ENCODE measurements at regions not wholly inside any gene's neighbourhood (a gene's known extent, or its start where the extent isn't known, plus 50 kb on each side); places are given as distances from the start of the nearest gene placed in this dataset.

DNA sequence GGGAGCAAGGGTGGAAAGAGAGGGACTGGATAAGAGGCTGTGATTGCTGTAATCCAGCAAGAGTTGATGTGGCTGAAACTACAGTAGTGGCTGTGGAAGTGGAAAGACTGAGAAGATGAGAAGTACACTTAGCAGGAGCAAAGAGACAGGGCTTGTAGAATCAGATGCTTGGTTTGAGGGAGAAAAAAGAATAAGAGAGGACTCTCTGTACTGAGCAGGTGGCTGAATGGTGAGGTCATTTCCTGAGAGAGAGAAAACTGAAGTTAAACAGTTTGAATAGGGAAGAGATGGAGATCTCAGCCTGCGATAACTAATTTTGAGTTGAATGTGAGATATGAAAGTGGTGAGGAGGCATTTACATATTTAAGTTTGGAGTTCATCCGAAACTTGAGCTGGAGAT, 95.8 kb upstream of the SLC25A36 start:
- Histone ChIP-seq H3K27ac (no peak overlapping the region), H3K79me2 (ENCODE audit: insufficient read depth, low read depth) (no peaks in the 10 kb centered on the region), H2AFZ (ENCODE audit: low read depth) (no peak overlapping the region), H3K36me3 (ENCODE audit: insufficient read depth) (no peaks in the 10 kb centered on the region), H3K4me2 (no peak overlapping the region), H3K27me3 (ENCODE audit: insufficient read depth, low read depth) (no peaks in the 10 kb centered on the region), H3K4me3 (IDR thresholded peaks at IDR 0.05; ENCODE audit: insufficient read depth, low read depth, low read length) (no peak overlapping the region), H3K9ac (no peak overlapping the region), H4K20me1 (ENCODE audit: insufficient read depth) (no peaks in the 10 kb centered on the region), H3K4me1 (ENCODE audit: low read depth, poor library complexity, severe bottlenecking) (peaks cover 10% of the 10 kb centered on the region)
- TF ChIP-seq, protein P1, sequence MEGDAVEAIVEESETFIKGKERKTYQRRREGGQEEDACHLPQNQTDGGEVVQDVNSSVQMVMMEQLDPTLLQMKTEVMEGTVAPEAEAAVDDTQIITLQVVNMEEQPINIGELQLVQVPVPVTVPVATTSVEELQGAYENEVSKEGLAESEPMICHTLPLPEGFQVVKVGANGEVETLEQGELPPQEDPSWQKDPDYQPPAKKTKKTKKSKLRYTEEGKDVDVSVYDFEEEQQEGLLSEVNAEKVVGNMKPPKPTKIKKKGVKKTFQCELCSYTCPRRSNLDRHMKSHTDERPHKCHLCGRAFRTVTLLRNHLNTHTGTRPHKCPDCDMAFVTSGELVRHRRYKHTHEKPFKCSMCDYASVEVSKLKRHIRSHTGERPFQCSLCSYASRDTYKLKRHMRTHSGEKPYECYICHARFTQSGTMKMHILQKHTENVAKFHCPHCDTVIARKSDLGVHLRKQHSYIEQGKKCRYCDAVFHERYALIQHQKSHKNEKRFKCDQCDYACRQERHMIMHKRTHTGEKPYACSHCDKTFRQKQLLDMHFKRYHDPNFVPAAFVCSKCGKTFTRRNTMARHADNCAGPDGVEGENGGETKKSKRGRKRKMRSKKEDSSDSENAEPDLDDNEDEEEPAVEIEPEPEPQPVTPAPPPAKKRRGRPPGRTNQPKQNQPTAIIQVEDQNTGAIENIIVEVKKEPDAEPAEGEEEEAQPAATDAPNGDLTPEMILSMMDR (conservative IDR thresholded peaks at IDR 0.05; ENCODE audit: low read depth, low read length) = no peak

DNA sequence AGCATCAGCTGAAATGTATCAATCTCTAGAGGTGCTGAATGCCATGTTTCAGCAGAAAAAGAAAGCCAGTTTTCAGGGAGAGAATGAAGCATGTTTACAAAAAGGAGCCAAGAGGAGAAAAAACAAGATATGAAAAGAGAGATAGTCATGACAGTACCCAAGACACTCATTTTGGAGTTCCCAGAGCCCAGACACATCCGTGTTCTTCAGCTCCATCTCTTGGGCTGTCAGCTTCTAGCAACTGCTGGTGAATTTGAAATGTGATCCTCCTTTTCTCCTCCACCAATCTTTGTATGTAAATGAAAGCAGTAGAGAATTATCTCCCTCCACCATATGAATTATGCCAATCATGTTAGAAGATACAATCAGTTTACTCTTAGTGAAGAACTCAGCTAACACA, 93.0 kb upstream of the SLC25A36 start:
- Histone ChIP-seq H3K27ac (no peak overlapping the region), H3K79me2 (ENCODE audit: insufficient read depth, low read depth) (no peaks in the 10 kb centered on the region), H3K9ac (no peak overlapping the region), H3K4me2 (no peak overlapping the region), H3K36me3 (ENCODE audit: insufficient read depth) (no peaks in the 10 kb centered on the region), H3K4me1 (ENCODE audit: low read depth, poor library complexity, severe bottlenecking) (peaks cover 10% of the 10 kb centered on the region), H4K20me1 (ENCODE audit: insufficient read depth) (no peaks in the 10 kb centered on the region), H2AFZ (ENCODE audit: low read depth) (no peak overlapping the region), H3K27me3 (ENCODE audit: insufficient read depth, low read depth) (no peaks in the 10 kb centered on the region), H3K4me3 (IDR thresholded peaks at IDR 0.05; ENCODE audit: insufficient read depth, low read depth, low read length) (no peak overlapping the region)
- TF ChIP-seq, protein P1 (conservative IDR thresholded peaks at IDR 0.05; ENCODE audit: low read depth, low read length) = no peak

DNA sequence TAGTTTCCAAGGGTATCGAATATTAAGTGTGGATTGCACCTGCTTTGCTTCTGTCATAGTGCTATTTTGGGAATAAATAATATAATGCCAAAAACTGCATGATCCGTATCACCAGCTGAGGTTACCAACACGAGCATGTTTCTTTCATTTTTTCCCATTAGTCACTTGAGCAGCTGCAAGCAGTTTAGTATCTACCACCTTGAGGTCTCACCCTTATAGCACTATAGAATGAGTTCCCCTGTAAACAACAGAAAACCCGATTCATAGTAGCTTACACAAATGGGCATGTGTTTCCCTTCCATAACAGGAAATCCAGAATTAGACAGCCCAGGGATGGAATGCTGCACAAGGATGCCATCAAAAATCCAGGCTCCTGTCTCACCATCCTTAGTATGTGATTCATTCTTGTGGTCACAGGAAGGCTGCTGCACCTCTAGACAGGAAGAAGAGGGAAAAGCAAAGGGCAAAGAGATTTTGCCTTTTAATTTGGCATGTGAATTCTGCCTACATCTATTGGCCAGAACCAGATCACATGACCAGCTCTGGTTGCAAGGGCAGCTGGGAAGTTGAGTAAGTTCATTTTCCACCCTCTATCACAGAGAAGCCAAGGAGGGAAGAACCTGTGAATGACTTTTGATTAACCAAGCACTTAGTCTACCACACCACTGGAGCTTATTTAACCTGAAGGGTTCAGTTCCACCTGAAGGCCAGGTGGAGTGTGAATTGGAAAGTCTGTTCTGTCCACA, 91.3 kb upstream of the SLC25A36 start:
- H3K4me1 ChIP-seq (ENCODE audit: low read depth, poor library complexity, severe bottlenecking) = peaks cover 10% of the 10 kb centered on the region
- H3K9ac ChIP-seq = no peak overlapping the region
- no peaks in the 10 kb centered on the region for H3K36me3 ChIP-seq (ENCODE audit: insufficient read depth)
- H3K27ac ChIP-seq = no peak overlapping the region
- no peaks in the 10 kb centered on the region for H3K27me3 ChIP-seq (ENCODE audit: insufficient read depth, low read depth)
- no peaks in the 10 kb centered on the region for H3K79me2 ChIP-seq (ENCODE audit: insufficient read depth, low read depth)
- H2AFZ ChIP-seq (ENCODE audit: low read depth) = no peak overlapping the region
- H3K4me2 ChIP-seq = no peak overlapping the region
- no peak overlapping the region for H3K4me3 ChIP-seq (IDR thresholded peaks at IDR 0.05; ENCODE audit: insufficient read depth, low read depth, low read length)
- TF ChIP-seq, protein P1 (conservative IDR thresholded peaks at IDR 0.05; ENCODE audit: low read depth, low read length) = no peak
- no peaks in the 10 kb centered on the region for H4K20me1 ChIP-seq (ENCODE audit: insufficient read depth)

DNA sequence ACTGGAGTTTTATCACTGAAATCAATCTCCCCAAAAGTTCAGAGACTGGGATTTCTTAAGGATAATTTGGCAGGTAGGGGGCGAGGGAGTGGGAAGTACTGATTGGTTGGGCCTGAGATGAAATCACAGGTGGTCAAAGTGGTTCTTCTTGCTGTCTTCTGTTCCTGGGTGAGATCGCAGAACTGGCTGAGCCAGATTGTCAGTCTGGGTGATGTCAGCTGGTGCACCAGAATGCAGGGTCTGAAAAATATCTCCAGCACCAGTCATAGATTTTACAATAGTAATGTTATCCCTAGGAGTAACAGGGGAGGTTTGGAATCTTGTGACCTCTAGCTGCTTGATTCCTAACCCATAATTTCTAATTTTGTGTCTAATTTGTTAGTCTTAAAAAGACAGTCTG, 86.7 kb upstream of the SLC25A36 start:
- TF ChIP-seq, protein P1 (conservative IDR thresholded peaks at IDR 0.05; ENCODE audit: low read depth, low read length) = no peak
- no peaks in the 10 kb centered on the region for H3K36me3 ChIP-seq (ENCODE audit: insufficient read depth)
- H3K79me2 ChIP-seq (ENCODE audit: insufficient read depth, low read depth) = no peaks in the 10 kb centered on the region
- H2AFZ ChIP-seq (ENCODE audit: low read depth) = no peak overlapping the region
- H3K4me3 ChIP-seq (IDR thresholded peaks at IDR 0.05; ENCODE audit: insufficient read depth, low read depth, low read length) = no peak overlapping the region
- H3K27me3 ChIP-seq (ENCODE audit: insufficient read depth, low read depth) = no peaks in the 10 kb centered on the region
- H3K27ac ChIP-seq = no peak overlapping the region
- H4K20me1 ChIP-seq (ENCODE audit: insufficient read depth) = no peaks in the 10 kb centered on the region
- H3K9ac ChIP-seq = no peak overlapping the region
- H3K4me1 ChIP-seq (ENCODE audit: low read depth, poor library complexity, severe bottlenecking) = peaks cover 14% of the 10 kb centered on the region
- no peak overlapping the region for H3K4me2 ChIP-seq

All from KMS-11 (cell line).